Fibroblast of upper back skin (primary cell): ENCODE measurements at regions not wholly inside any gene's neighbourhood (a gene's known extent, or its start where the extent isn't known, plus 50 kb on each side); places are given as distances from the start of the nearest gene placed in this dataset.

ENCODE experiments used
- DNase-seq: peaks from one replicate; pipeline ENCODE4 v3.0.0-alpha.2; 2013

GRCh38 chr10:14468023-14468441 is 137.3 kb upstream of the FRMD4A start:
- peak; percentile 52 for DNase-seq

DNA sequence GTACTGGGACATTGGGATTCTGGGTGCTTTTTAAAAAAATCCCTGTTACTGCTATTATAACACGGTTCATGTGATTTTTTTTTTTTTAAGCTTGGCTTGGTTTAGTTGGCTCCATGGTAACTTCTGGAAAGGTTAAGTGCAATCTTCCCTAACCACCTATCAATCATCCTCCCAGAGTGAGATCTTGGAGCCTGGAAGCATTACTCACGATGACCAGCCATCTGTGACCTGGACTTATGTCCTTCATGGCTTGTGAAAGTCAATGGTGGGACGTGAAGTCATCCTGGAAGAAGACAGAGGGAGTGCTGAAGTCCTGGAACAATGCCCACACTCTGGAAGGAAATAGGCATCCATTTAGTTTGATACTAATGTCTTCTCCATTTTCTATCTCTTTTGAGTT is 135.5 kb upstream of the FRMD4A start:
- DNase-seq = peak; percentile 59

DNA sequence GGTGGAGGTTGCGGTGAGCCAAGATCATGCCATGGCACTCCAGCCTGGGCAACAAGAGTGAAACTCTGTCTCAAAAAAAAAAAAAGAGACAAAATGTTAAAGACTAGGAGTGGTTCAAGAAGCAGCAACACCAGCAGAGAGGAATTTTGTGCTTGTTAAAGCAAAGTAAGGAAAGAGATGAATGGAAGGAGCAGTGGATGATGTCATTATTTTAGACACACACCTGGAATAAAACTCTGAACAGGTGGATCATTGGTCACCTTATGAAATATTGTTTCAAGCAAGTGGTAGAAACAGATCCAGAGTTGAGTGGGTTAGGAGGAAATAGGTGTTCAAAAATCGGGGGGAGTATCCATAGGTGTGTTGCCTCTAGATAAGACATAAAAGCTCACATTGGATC is 129.7 kb upstream of the FRMD4A start:
- no peak for DNase-seq

GRCh38 chr10:14459665-14460064 is 128.9 kb upstream of the FRMD4A start:
- DNase-seq = no peak

DNA sequence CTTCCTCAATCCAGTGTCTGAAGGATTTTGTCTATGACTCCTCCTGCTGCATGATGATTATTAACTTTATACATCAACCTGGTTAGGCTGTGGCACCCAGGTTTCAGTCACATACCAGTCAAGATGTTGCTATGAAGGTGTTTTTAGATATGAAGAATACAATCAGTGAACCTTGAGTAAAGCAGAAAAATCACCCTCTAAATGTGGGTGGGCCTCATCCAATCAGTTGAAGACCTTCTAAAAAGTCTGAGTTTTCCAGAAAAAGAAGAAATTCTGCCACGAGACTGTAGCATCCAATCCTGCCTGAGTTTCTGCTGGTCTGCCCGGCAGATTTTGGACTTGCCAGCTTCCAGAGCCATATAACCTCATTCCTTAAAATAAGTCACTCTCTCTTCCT is 126.1 kb upstream of the FRMD4A start:
- DNase-seq = no peak

GRCh38 chr10:14456218-14456869 is 125.6 kb upstream of the FRMD4A start:
- no peak for DNase-seq

- no peak for DNase-seq
These were observed 123.9 kb upstream of the FRMD4A start for GRCh38 chr10:14454629-14455028.

- DNase-seq = no peak
These were observed 123.5 kb upstream of the FRMD4A start for GRCh38 chr10:14454206-14454605.

DNA sequence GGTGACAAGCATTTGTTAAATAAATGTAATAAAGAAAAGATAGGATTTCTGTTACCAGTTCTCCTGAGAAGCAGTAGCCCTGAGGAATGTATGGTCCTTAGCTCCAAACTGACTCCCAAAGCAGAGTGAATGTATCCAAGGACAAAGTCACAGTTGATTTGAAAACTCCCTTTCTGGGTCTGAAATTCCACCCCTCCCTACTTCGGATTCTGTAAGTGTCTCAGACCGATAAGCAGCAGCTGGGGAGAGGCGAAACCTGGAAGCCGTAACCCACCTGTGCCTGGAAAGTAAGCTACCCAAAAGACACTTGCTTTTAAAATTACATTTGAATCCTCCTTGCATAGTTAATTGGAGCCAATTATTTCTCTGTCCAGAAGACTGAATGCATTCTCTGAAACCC is 122.9 kb upstream of the FRMD4A start:
- DNase-seq = no peak

DNA sequence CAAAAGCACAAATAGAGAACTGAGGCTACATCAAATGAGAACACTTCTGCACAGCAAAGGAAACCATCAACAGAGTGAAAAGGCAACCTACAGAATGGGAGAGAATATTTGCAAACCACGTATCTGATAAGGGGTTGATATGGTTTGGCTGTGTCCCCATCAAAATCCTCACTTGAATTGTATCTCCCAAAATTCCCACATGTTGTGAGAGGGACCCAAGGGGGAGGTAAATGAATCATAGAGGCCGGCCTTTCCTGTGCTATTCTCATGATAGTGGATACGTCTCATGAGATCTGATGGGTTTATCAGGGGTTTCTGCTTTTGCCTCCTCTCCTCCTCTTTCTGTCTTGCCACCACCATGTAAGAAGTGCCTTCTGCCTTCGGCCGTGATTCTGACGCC is 120.6 kb upstream of the FRMD4A start:
- no peak for DNase-seq

DNA sequence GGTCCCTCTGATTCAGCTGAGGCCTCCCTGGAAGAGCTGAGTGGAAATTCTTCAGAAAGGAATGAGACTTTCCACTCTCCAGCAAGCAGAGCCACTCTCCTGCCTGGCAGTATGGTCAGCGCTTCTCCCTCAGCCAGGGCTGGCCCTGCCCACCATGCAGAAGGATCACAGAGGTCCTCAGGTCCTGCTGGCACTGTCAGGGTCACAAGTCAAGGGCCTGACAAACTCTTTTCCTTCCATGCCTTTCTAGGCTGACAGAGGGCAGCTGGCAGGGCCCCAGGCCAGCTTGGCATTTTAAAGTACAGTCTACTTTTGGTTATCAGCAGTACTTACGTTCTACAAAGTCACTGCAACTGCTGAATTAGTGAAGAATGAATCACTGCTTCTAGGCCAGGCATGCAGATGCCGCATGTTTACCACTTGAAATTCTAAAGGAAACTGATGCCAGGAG is 119.3 kb upstream of the FRMD4A start:
- no peak for DNase-seq

DNA sequence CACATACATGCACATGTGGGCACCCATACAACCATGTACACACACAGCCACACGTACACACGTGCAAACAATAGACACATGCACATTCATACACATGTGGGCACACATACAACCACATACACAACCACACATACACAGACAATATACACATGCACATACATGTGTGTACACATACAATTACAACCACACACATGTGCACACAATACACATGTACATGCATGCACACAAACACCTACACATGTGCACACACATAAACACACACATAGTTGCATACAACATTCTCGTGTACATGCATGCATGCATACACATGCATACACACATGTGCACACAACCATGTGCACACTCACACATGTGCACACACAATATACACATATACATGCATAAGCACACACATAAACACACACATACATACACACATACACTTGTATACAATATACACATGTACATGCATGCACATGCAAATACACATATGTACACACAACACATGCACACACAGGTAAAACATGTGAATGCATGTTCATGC is 118.6 kb upstream of the FRMD4A start:
- DNase-seq = no peak

DNA sequence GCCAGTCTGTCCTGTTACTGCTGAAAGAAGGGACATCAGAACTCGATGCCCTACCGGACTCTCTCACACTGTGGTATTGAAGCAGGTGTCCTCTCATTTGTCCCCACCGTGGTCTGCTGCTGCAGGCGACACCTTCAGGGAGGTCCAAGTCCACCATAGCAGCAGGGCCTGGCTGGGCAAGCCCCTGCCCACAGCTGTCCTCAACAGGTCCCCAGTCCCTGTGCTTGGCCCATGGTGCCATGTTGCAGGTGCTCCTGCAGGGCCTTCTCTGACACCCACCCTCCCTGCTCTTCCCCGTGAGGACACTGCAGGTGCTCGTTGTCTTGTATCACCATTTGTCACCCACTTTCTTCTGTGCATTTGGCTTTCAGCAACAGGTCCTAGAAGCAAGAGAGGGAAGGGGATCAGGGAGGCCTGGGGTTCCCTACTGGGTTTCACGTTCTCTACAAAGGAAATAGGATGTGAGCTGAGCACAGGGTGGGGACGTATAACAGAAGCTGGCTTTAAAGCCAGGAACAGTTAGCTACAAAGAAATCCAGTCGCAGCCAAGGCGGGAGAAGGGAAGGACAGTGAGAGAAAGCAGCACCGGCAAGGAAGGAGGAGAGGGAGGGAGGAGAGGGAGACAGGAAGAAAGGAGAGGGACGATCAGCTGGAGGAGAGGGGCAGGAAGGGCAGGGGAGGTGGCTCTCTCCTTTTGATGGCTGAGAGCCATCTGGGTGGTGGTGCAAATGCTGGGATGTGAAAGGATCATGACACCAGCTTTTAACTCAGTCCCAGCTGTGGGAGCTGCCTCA is 117.7 kb upstream of the FRMD4A start:
- no peak for DNase-seq

- no peak for DNase-seq
These were observed 116.5 kb upstream of the FRMD4A start for GRCh38 chr10:14447094-14447839.

DNA sequence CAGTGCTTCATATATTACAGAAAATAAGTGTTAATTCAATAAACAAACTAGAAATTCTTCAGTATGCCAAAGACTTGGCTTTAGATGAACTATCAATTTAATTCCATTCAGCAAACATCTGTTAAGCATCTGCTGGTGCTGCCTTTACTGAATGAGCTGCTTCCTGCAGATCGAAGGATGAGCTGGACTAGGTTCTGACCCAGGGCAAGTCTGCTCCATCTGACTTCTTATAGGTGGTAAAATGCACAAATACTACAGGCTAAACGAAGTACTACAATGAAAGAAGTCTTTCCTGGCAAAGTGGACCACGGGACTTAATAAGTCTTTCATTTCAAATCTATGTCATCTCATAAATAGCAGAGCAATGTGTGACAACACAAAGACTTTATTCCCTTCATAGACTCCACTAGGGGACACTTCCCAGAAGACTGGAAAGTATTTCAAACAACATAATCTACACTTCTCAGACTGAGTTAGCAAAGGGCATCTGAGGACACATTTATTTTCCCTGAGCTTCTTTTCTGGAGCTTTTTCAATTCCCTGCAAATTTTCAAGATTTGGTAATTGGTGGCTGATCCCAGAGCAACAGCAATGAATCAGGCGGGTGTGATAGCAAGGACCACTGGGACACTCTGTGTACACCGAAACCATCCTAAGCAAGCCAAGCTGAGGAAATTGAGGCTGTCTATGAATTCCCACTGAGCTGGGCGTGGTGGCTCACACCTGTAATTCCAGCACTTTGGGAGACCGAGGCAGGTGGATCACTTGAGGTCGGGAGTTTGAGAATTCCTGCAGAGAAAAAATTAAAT is 108.9 kb upstream of the FRMD4A start:
- no peak for DNase-seq

DNA sequence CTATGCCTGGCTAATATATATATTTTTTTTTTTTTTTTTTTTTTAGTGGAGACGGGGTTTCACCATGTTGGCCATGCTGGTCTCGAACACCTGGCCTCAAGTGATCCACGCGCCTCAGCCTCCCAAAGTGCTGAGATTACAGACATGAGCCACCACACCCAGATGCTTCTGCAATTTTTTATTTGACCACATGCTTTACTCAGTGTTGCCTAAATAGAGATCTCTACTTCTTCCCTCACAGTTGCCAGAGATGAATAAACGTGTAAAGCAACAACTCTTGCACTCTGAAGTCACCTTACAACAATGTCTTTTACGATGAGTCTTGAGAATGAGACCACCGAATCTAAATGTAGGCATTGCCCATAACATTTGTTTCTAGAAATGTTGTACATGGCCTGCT is 107.9 kb upstream of the FRMD4A start:
- DNase-seq = no peak

DNA sequence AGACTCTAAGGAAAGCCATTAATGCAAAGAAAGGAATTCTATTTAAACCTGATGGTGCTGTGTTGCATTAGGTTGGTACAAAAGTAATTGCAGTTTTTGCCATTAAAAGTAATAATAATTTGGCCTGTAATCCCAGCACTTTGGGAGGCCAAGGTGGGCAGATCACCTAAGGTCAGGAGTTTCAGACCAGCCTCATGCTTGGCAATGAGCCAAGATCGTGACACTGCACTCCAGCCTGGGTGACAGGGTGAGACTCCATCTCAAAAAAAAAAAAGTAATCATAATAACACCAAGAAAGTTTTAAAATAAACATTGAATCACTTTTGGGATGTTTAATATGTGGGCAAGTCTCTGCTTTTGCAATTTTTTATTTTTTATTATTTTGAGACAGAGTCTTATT is 107.3 kb upstream of the FRMD4A start:
- DNase-seq = no peak

DNA sequence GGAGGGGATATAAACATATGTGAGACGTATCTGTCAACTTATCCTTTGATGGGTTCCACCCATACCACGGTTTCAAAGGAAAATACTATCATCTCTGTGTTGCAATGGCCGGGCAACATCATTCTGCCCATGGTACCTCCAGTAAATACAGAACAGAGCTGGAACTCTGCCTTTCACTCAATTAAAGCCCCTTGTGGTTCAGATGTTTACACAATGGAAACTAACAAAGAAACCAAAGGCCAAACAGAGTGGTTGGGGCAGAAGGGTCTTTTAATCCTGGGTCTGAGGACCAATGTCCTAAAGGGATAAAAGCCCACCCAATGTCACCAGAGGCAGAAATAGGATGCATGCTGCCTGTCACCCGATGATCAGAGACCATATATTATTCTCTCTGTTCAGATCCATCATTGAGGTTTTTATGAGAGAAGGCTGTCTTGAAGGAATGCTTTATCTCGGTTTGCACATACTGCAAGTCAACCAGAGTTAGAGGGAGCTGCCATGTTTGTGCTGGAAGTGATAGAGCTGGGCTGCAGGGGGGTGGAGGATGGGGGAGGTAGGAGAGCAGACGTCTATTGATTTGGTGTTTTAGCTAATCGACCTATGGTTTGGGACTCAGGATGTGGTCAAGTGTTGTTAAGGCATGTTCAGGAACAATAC is 105.4 kb upstream of the FRMD4A start:
- DNase-seq = no peak

DNA sequence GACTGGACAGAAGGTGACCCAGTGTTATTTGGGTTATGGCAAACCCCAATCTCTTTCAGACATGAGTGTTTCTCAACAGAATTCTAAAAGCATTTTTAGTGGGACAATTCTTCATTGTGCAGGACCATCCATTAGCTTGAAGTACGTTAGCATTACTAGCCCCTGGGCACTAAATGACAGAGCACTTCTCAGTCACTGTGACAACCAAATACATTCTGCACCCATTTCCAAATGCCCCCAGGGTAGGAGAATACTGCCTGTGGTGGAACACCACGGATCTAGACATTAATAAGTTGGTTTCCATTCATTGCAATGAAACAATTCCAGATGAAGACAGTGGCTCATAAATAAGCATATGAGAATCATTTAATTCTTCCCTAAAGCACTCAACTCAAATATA is 102.4 kb upstream of the FRMD4A start:
- no peak for DNase-seq

- no peak for DNase-seq
These were observed 101.1 kb upstream of the FRMD4A start for GRCh38 chr10:14431868-14432267.

DNA sequence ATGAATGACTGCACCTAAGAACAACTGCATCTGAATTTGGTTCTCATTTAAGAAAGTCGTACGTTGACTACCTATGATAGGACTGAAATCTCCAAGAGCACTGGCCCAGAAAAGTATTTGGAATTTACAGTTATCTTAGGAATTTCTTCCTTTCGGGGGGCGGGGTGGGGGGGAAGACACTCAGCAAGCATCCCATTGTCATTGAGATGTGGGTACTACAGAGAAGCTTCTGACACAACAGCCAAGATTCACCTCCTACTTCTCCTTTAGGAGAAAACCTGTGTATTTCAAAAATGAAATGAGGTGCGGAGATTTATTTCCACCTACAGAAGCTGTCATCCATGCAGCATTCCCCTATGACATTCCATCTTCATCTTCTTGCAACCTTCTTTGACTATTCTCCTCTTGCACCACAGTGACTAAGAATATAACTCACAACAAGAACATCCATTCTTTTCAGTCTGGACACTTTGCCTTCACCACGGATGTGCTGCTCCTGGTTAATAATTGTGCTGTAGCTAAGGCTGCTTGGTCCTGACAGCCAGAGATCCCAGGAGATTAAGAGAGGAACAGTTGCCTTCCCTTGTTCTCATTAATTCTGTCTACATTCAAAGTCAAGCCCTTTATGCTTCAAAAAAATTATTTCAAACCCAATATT is 98.4 kb upstream of the FRMD4A start:
- no peak for DNase-seq

- DNase-seq = no peak
These were observed 94.3 kb upstream of the FRMD4A start for GRCh38 chr10:14425034-14425433.
